SU-DHL-6 (cell line): ENCODE measurements at regions not wholly inside any gene's neighbourhood (a gene's known extent, or its start where the extent isn't known, plus 50 kb on each side); places are given as distances from the start of the nearest gene placed in this dataset.

Source experiments
- H2AFZ ChIP-seq: fragments of 200-600 bp; sonication (generic); 2 replicates; pipeline ENCODE4 v1.6.1; 2014; ENCODE audit warnings: low read depth, mild to moderate bottlenecking, moderate library complexity, mixed read lengths, antibody characterized with exemption, low read length; ENCODE audit not compliant: severe bottlenecking
- H3F3A ChIP-seq: fragments of 200-600 bp; shearing (Covaris generic); 2 replicates; pipeline ENCODE4 v1.6.0; 2016; ENCODE audit warnings: antibody characterized with exemption, mild to moderate bottlenecking; ENCODE audit not compliant: insufficient read depth
- H3K27ac ChIP-seq: fragments of 200-600 bp; sonication (generic); 2 replicates; pipeline ENCODE4 v1.5.1; 2016; ENCODE audit warnings: low read depth, mild to moderate bottlenecking, low read length, moderate library complexity, mixed read lengths
- H3K27me3 ChIP-seq: fragments of 200-600 bp; sonication (generic), shearing (Covaris generic); 2 replicates; pipeline ENCODE4 v1.6.0; 2014; ENCODE audit warnings: mild to moderate bottlenecking, low read length
- H3K36me3 ChIP-seq: fragments of 200-600 bp; sonication (generic); 2 replicates; pipeline ENCODE4 v1.6.1; 2014; ENCODE audit warnings: mild to moderate bottlenecking, low read length, mixed read lengths
- H3K4me2 ChIP-seq: fragments of 300-600, 200-600 bp; shearing (Covaris generic), sonication (generic); 2 replicates; pipeline ENCODE4 v1.6.0; 2014; ENCODE audit warnings: low read length, low read depth, mild to moderate bottlenecking; ENCODE audit not compliant: poor library complexity, severe bottlenecking
- H3K4me3 ChIP-seq: fragments of 200-600 bp; sonication (generic); 2 replicates; pipeline ENCODE4 v1.5.1; 2014; ENCODE audit warnings: antibody characterized with exemption, low read length, mild to moderate bottlenecking, mixed read lengths; ENCODE audit not compliant: insufficient read depth, poor library complexity, severe bottlenecking
- H3K79me2 ChIP-seq: fragments of 200-600 bp; sonication (generic); 2 replicates; pipeline ENCODE4 v1.6.1; 2014; ENCODE audit warnings: mild to moderate bottlenecking, low read length, moderate library complexity; ENCODE audit not compliant: insufficient read depth
- H3K9ac ChIP-seq: fragments of 200-600 bp; sonication (generic); 2 replicates; pipeline ENCODE4 v1.7.0; 2014; ENCODE audit warnings: mild to moderate bottlenecking, low read length
- H3K9me2 ChIP-seq: fragments of 200-600 bp; sonication (generic); replicated peaks from 2 replicates; pipeline ENCODE4 v1.6.1; 2014; ENCODE audit warnings: low read length; ENCODE audit not compliant: insufficient read depth
- H3K9me3 ChIP-seq: fragments of 200-600 bp; sonication (generic); 2 replicates; pipeline ENCODE4 v1.6.1; 2014; ENCODE audit warnings: low read length, mixed read lengths; ENCODE audit not compliant: insufficient read depth
- H4K20me1 ChIP-seq: fragments of 200-600 bp; sonication (generic); 2 replicates; pipeline ENCODE4 v1.6.1; 2014; ENCODE audit warnings: low read depth, mild to moderate bottlenecking, antibody characterized with exemption, low read length, moderate library complexity, mixed read lengths
- EZH2phosphoT487 ChIP-seq: fragments of 200-600 bp; sonication (generic), shearing (Covaris generic); conservative IDR thresholded peaks from 2 replicates; pipeline ENCODE4 v1.6.1; 2018; ENCODE audit warnings: mild to moderate bottlenecking, antibody characterized with exemption, low read length, moderate library complexity, mixed read lengths
- TF ChIP-seq, protein P1 (sequence below): fragments of 200-600 bp; sonication (generic); IDR thresholded peaks from one replicate; pipeline ENCODE4 v1.5.1; 2017; ENCODE audit warnings: antibody characterized with exemption, mild to moderate bottlenecking, low read length, moderate library complexity; ENCODE audit not compliant: insufficient read depth, poor library complexity, severe bottlenecking

DNA sequence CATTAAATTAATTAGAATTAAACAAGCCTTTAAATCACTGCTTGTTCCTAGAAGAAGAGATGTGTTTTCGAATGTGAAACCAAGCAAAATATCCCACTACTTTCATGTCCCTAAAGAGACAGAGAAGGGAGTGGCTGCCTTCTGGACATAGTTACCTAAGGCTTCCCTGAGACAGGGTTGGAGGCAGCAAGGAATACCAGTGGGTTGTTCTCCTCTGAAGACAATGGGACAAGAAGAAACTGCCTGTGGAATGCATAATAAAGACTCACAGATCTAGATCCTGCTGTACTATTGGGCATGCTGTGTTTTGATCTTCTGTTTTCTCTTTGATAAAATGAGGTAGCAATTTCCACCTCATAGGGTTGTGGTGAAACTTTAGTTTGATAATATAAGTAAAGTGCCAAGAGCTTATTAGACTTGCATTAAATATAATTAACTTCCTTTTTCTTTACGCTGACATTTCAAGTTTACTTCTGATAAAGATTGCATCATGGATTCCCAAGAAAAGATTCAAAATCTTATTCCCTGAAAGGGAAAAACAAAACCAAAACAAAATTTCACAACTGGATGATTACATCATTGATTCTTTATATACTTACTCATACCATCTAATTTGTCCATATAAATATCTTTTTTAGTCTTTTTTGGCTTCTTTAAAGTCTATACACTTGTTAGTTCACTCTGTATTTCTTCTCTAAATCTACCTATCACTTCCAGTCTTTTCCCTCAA is 621.3 kb downstream of the ETS1 start:
- Histone ChIP-seq H3K9me2 (no peaks in the 10 kb centered on the region), H3K4me3 (no peak overlapping the region), H3K4me2 (no peak overlapping the region), H2AFZ (no peak overlapping the region), H3K9ac (no peak overlapping the region), H3K27me3 (no peaks in the 10 kb centered on the region), H3K27ac (no peak overlapping the region), H4K20me1 (no peaks in the 10 kb centered on the region), H3F3A (no peaks in the 10 kb centered on the region), H3K36me3 (no peaks in the 10 kb centered on the region), H3K9me3 (no peaks in the 10 kb centered on the region), H3K79me2 (no peaks in the 10 kb centered on the region)
- TF ChIP-seq, protein P1, sequence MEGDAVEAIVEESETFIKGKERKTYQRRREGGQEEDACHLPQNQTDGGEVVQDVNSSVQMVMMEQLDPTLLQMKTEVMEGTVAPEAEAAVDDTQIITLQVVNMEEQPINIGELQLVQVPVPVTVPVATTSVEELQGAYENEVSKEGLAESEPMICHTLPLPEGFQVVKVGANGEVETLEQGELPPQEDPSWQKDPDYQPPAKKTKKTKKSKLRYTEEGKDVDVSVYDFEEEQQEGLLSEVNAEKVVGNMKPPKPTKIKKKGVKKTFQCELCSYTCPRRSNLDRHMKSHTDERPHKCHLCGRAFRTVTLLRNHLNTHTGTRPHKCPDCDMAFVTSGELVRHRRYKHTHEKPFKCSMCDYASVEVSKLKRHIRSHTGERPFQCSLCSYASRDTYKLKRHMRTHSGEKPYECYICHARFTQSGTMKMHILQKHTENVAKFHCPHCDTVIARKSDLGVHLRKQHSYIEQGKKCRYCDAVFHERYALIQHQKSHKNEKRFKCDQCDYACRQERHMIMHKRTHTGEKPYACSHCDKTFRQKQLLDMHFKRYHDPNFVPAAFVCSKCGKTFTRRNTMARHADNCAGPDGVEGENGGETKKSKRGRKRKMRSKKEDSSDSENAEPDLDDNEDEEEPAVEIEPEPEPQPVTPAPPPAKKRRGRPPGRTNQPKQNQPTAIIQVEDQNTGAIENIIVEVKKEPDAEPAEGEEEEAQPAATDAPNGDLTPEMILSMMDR: no peak
- TF ChIP-seq EZH2phosphoT487: no peak

- H2AFZ ChIP-seq: no peak overlapping the region
- H3K4me3 ChIP-seq: no peak overlapping the region
- no peaks in the 10 kb centered on the region for H3K36me3 ChIP-seq
- H3F3A ChIP-seq: no peaks in the 10 kb centered on the region
- no peaks in the 10 kb centered on the region for H3K9me2 ChIP-seq
- no peaks in the 10 kb centered on the region for H3K9me3 ChIP-seq
- no peak overlapping the region for H3K27ac ChIP-seq
- H3K9ac ChIP-seq: no peak overlapping the region
- no peak for TF ChIP-seq EZH2phosphoT487
- TF ChIP-seq, protein P1: no peak
- H3K4me2 ChIP-seq: no peak overlapping the region
- H3K79me2 ChIP-seq: no peaks in the 10 kb centered on the region
- H3K27me3 ChIP-seq: no peaks in the 10 kb centered on the region
- H4K20me1 ChIP-seq: no peaks in the 10 kb centered on the region
Measured at GRCh38 chr11:127962416-127962815, 624.9 kb downstream of the ETS1 start.

- TF ChIP-seq, protein P1: no peak
- TF ChIP-seq EZH2phosphoT487: no peak
- Histone ChIP-seq H3F3A (no peaks in the 10 kb centered on the region), H3K4me3 (no peak overlapping the region), H3K4me2 (no peak overlapping the region), H4K20me1 (no peaks in the 10 kb centered on the region), H3K9me3 (no peaks in the 10 kb centered on the region), H3K27ac (no peak overlapping the region), H3K79me2 (no peaks in the 10 kb centered on the region), H3K27me3 (no peaks in the 10 kb centered on the region), H3K9ac (no peak overlapping the region), H2AFZ (no peak overlapping the region), H3K9me2 (no peaks in the 10 kb centered on the region), H3K36me3 (no peaks in the 10 kb centered on the region)
Measured at GRCh38 chr11:127950162-127950561, 637.2 kb downstream of the ETS1 start.
